IMR-90 (cell line): ENCODE measurements at regions not wholly inside any gene's neighbourhood (a gene's known extent, or its start where the extent isn't known, plus 50 kb on each side); places are given as distances from the start of the nearest gene placed in this dataset.

Source experiments
- ATAC-seq: fragments of 200-7000 bp; cut with Tn5 transposase; 2 replicates; pipeline ENCODE4 v1.9.1; 2020; ENCODE audit warnings: low read depth, mild to moderate bottlenecking, moderate library complexity
- BruUV-seq: library from RNA; stranded (reverse); fragments of 400-500 nt; replicated peaks from 2 replicates; lab custom pipeline; 2021; lab: Mats Ljungman, UMichigan
- CTCF ChIA-PET: fragments of 300-600 bp; formaldehyde crosslinking; extraction: SDS; loops from one replicate; lab custom pipeline; 2021; ENCODE audit warnings: antibody characterized with exemption; lab: Yijun Ruan, JAX
- POLR2A ChIA-PET: fragments of 300-600 bp; sonication (Branson Sonifier 250); formaldehyde crosslinking; loops from one replicate; lab custom pipeline; 2022; ENCODE audit warnings: antibody characterized with exemption; ENCODE audit not compliant: unreplicated experiment; lab: Charles Lee
- DNase-seq: peaks from one replicate; pipeline ENCODE4 v3.0.0; 2013
- H2AFZ ChIP-seq: replicated peaks from 2 replicates; pipeline ENCODE3; 2013; ENCODE audit warnings: low read length, mild to moderate bottlenecking; ENCODE audit not compliant: poor library complexity
- H2AK5ac ChIP-seq: 2 replicates; pipeline ENCODE4 v1.6.1; 2013; ENCODE audit warnings: low read depth, low read length, inconsistent platforms
- H2AK9ac ChIP-seq: replicated peaks from 2 replicates; pipeline ENCODE3; 2013; ENCODE audit warnings: mild to moderate bottlenecking, low read depth, low read length, moderate library complexity; ENCODE audit not compliant: poor library complexity
- H2BK120ac ChIP-seq: 2 replicates; pipeline ENCODE4 v1.6.1; 2013; ENCODE audit warnings: low read depth, low read length, inconsistent platforms
- H2BK15ac ChIP-seq: 3 replicates; pipeline ENCODE4 v1.6.1; 2013; ENCODE audit warnings: low read depth, low read length, inconsistent platforms
- H2BK20ac ChIP-seq: 2 replicates; pipeline ENCODE4 v1.6.1; 2013; ENCODE audit warnings: low read depth, mild to moderate bottlenecking, inconsistent platforms, low read length, moderate library complexity
- H2BK5ac ChIP-seq: 2 replicates; pipeline ENCODE4 v1.6.1; 2013; ENCODE audit warnings: mild to moderate bottlenecking, low read depth, low read length, inconsistent platforms; ENCODE audit not compliant: poor library complexity, severe bottlenecking
- H3K14ac ChIP-seq: replicated peaks from 2 replicates; pipeline ENCODE4 v1.6.1; 2013; ENCODE audit warnings: low read depth, low read length, inconsistent platforms
- H3K18ac ChIP-seq: 2 replicates; pipeline ENCODE4 v1.6.1; 2013; ENCODE audit warnings: low read depth, low read length, control low read depth
- H3K23ac ChIP-seq: 2 replicates; pipeline ENCODE4 v1.6.1; 2013; ENCODE audit warnings: low read depth, low read length, inconsistent platforms
- H3K27ac ChIP-seq: 2 replicates; pipeline ENCODE4 v1.5.1; 2013; ENCODE audit warnings: mild to moderate bottlenecking, control low read depth, low read length; ENCODE audit not compliant: insufficient read depth
- H3K27me3 ChIP-seq: 2 replicates; pipeline ENCODE4 v1.6.1; 2013; ENCODE audit warnings: low read length; ENCODE audit not compliant: control insufficient read depth, insufficient read depth
- H3K36me3 ChIP-seq: 2 replicates; pipeline ENCODE4 v1.6.1; 2013; ENCODE audit warnings: low read length, mixed read lengths; ENCODE audit not compliant: control insufficient read depth, insufficient read depth
- H3K4ac ChIP-seq: 2 replicates; pipeline ENCODE4 v1.6.1; 2013; ENCODE audit warnings: low read depth, low read length, inconsistent platforms
- H3K4me1 ChIP-seq: 2 replicates; pipeline ENCODE4 v1.6.1; 2013; ENCODE audit warnings: low read length, mixed read lengths; ENCODE audit not compliant: control insufficient read depth, insufficient read depth
- H3K4me2 ChIP-seq: 2 replicates; pipeline ENCODE4 v1.6.1; 2013; ENCODE audit warnings: low read depth, mild to moderate bottlenecking, control low read depth, low read length, moderate library complexity
- H3K4me3 ChIP-seq: 2 replicates; pipeline ENCODE4 v1.5.1; 2013; ENCODE audit warnings: low read depth, mild to moderate bottlenecking, control low read depth, low read length, moderate library complexity; ENCODE audit not compliant: insufficient read depth
- H3K56ac ChIP-seq: 2 replicates; pipeline ENCODE4 v1.6.1; 2013; ENCODE audit warnings: low read length, inconsistent platforms; ENCODE audit not compliant: insufficient read depth; ENCODE audit errors: extremely low read depth
- H3K79me1 ChIP-seq, 2 experiments: 2 replicates each; pipeline ENCODE4 v1.6.1; 2013; ENCODE audit warnings: low read length in 2 of 2, inconsistent platforms in 1 of 2, low read depth in 1 of 2
- H3K9ac ChIP-seq: 2 replicates; pipeline ENCODE4 v1.6.1; 2013; ENCODE audit warnings: low read depth, low read length, control low read depth
- H3K9me1 ChIP-seq: 2 replicates; pipeline ENCODE4 v1.6.1; 2013; ENCODE audit warnings: low read length, inconsistent platforms; ENCODE audit not compliant: insufficient read depth
- H3K9me3 ChIP-seq: 2 replicates; pipeline ENCODE4 v1.6.1; 2013; ENCODE audit warnings: low read length; ENCODE audit not compliant: control insufficient read depth, insufficient read depth
- H4K20me1 ChIP-seq: 2 replicates; pipeline ENCODE4 v1.6.1; 2013; ENCODE audit warnings: low read length, inconsistent platforms; ENCODE audit not compliant: insufficient read depth
- H4K5ac ChIP-seq: 2 replicates; pipeline ENCODE4 v1.6.1; 2013; ENCODE audit warnings: mild to moderate bottlenecking, low read depth, low read length, control low read depth
- H4K8ac ChIP-seq, 2 experiments: 2 replicates each; pipeline ENCODE4 v1.6.1; 2013; ENCODE audit warnings: low read depth in 2 of 2, low read length in 2 of 2, control low read depth in 1 of 2, inconsistent platforms in 1 of 2
- H4K91ac ChIP-seq: 2 replicates; pipeline ENCODE4 v1.6.1; 2013; ENCODE audit warnings: low read depth, low read length, inconsistent platforms; ENCODE audit not compliant: insufficient read depth
- BHLHE40 ChIP-seq: fragments of 150-350 bp; IDR thresholded peaks from 2 replicates; pipeline ENCODE4 v1.6.1; 2016; ENCODE audit warnings: mild to moderate bottlenecking, low read depth, low read length
- CEBPB ChIP-seq: IDR thresholded peaks from 2 replicates; pipeline ENCODE4 v1.6.1; 2012; ENCODE audit warnings: low read depth, low read length, improper control_type of control experiment
- CHD1 ChIP-seq: IDR thresholded peaks from 2 replicates; pipeline ENCODE4 v1.6.1; 2012; ENCODE audit warnings: low read depth, low read length, improper control_type of control experiment
- ELK1 ChIP-seq: fragments of 150-350 bp; IDR thresholded peaks from 2 replicates; pipeline ENCODE4 v1.6.1; 2016; ENCODE audit warnings: low read depth, mild to moderate bottlenecking, low read length, moderate library complexity, borderline replicate concordance
- FOS ChIP-seq: fragments of 150-350 bp; IDR thresholded peaks from 2 replicates; pipeline ENCODE4 v1.6.1; 2016; ENCODE audit warnings: low read depth, low read length
- MAFK ChIP-seq: IDR thresholded peaks from 2 replicates; pipeline ENCODE4 v1.6.1; 2012; ENCODE audit warnings: low read depth, low read length, improper control_type of control experiment
- MAZ ChIP-seq: IDR thresholded peaks from 2 replicates; pipeline ENCODE4 v1.6.1; 2012; ENCODE audit warnings: low read depth, mild to moderate bottlenecking, low read length, improper control_type of control experiment, moderate library complexity, borderline replicate concordance
- MXI1 ChIP-seq: IDR thresholded peaks from 2 replicates; pipeline ENCODE4 v1.6.1; 2012; ENCODE audit warnings: low read depth, mild to moderate bottlenecking, low read length, moderate library complexity, borderline replicate concordance
- NFE2L2 ChIP-seq: fragments of 150-350 bp; IDR thresholded peaks from 2 replicates; pipeline ENCODE4 v1.6.1; 2016; ENCODE audit warnings: low read depth, mild to moderate bottlenecking, low read length
- POLR2A ChIP-seq: IDR thresholded peaks from 2 replicates; pipeline ENCODE4 v1.6.1; 2012; ENCODE audit warnings: mild to moderate bottlenecking, low read depth, low read length
- RAD21 ChIP-seq: IDR thresholded peaks from 2 replicates; pipeline ENCODE4 v1.6.1; 2012; ENCODE audit warnings: low read length, improper control_type of control experiment
- RCOR1 ChIP-seq: IDR thresholded peaks from 2 replicates; pipeline ENCODE4 v1.6.1; 2012; ENCODE audit warnings: mild to moderate bottlenecking, low read length, improper control_type of control experiment; ENCODE audit not compliant: insufficient replicate concordance
- RFX5 ChIP-seq: IDR thresholded peaks from 2 replicates; pipeline ENCODE4 v1.8.0; 2012; ENCODE audit warnings: low read depth, mild to moderate bottlenecking, low read length, moderate library complexity
- SMC3 ChIP-seq: fragments of 150-350 bp; IDR thresholded peaks from 2 replicates; pipeline ENCODE4 v1.6.1; 2016; ENCODE audit warnings: low read depth, mild to moderate bottlenecking, antibody characterized with exemption, low read length, moderate library complexity
- USF2 ChIP-seq: fragments of 150-350 bp; IDR thresholded peaks from 2 replicates; pipeline ENCODE4 v1.6.1; 2017; ENCODE audit warnings: mild to moderate bottlenecking, antibody characterized with exemption, low read length, low read depth
- WGBS, 2 experiments: methylation state at CpG; one replicate each; pipeline versions ENCODE4 v1.1.5 to v1.1.7; 2013; ENCODE audit warnings: missing lambda C conversion rate in 2 of 2; ENCODE audit not compliant: insufficient read length in 1 of 2; ENCODE audit errors: extremely low coverage in 2 of 2; 5-methylcytosine and 5-hydroxymethylcytosine counted together
- dilution Hi-C: fragments of 300-500 bp; cut with HindIII; formaldehyde crosslinking; loops from one replicate; pipeline ENCODE4 v1.14.3; 2018; ENCODE audit warnings: low sequenced_read_pairs; ENCODE audit not compliant: unreplicated experiment
- in situ Hi-C: fragments of 300-500 bp; cut with MboI; formaldehyde crosslinking; loops from 3 replicates; pipeline ENCODE4 v1.14.3; 2019; ENCODE audit warnings: low sequenced_read_pairs, inconsistent platforms, mixed read lengths
- intact Hi-C: fragments of 100-400 bp; cut with micrococcal nuclease; formaldehyde crosslinking; loops from 2 replicates; pipeline ENCODE4 v1.10.0; 2022
- TF ChIP-seq, protein P1 (sequence below): conservative IDR thresholded peaks from 2 replicates; pipeline ENCODE4 v1.5.1; 2012; ENCODE audit warnings: mild to moderate bottlenecking, low read depth, low read length, improper control_type of control experiment

DNA sequence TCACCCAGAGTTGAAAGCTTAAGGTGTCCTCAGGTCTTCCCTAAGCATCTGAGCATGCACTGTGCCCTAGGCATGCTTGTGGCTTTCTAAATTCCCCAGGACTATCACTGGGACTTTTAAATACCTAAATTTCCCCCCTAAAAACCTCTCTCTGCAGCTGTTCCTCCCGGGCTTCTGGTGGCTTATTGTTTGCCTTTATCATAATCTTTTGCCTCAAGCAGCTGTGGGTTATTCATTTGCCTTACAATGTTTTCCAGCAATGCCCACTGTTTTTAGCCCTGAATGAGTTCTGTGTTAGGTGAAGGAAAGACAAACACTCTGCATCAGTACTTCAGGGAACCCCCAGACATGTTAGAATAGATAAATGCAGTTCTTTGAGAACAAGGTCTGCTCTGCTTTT is 455.0 kb downstream of the ZIC3 start:
- no peak overlapping the region for H3K27ac ChIP-seq
- TF ChIP-seq BHLHE40: no peak
- no peak for TF ChIP-seq RCOR1
- TF ChIP-seq RAD21: no peak
- no peak for TF ChIP-seq MXI1
- TF ChIP-seq CHD1: no peak
- no peak for TF ChIP-seq RFX5
- no peak for TF ChIP-seq SMC3
- TF ChIP-seq, protein P1, sequence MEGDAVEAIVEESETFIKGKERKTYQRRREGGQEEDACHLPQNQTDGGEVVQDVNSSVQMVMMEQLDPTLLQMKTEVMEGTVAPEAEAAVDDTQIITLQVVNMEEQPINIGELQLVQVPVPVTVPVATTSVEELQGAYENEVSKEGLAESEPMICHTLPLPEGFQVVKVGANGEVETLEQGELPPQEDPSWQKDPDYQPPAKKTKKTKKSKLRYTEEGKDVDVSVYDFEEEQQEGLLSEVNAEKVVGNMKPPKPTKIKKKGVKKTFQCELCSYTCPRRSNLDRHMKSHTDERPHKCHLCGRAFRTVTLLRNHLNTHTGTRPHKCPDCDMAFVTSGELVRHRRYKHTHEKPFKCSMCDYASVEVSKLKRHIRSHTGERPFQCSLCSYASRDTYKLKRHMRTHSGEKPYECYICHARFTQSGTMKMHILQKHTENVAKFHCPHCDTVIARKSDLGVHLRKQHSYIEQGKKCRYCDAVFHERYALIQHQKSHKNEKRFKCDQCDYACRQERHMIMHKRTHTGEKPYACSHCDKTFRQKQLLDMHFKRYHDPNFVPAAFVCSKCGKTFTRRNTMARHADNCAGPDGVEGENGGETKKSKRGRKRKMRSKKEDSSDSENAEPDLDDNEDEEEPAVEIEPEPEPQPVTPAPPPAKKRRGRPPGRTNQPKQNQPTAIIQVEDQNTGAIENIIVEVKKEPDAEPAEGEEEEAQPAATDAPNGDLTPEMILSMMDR: no peak
- no peak for TF ChIP-seq NFE2L2
- TF ChIP-seq POLR2A: no peak
- TF ChIP-seq USF2: no peak
- no peak for TF ChIP-seq FOS
- TF ChIP-seq MAZ: no peak
- no peak for TF ChIP-seq ELK1
- TF ChIP-seq MAFK: no peak
- TF ChIP-seq CEBPB: no peak
- no peaks in the 10 kb centered on the region for H4K20me1 ChIP-seq
- H3K4me3 ChIP-seq: no peak overlapping the region
- no peak overlapping the region for H4K91ac ChIP-seq
- H2AFZ ChIP-seq: no peak overlapping the region
- H3K9me3 ChIP-seq: no peaks in the 10 kb centered on the region; the same call in 1 of the 2 replicates
- dilution Hi-C loops: no loop called here
- no CpG with 5 or more reads among the region's 1 CpG for WGBS, 2 experiments
- no peaks in the 10 kb centered on the region for H3K27me3 ChIP-seq
- intact Hi-C loops: no loop called here
- H3K4ac ChIP-seq: no peak overlapping the region
- H4K8ac ChIP-seq: no peak overlapping the region
- H2AK9ac ChIP-seq: no peak overlapping the region
- in situ Hi-C loops: no loop called here
- no peak overlapping the region for H3K14ac ChIP-seq
- no peak overlapping the region for H4K5ac ChIP-seq
- H2AK5ac ChIP-seq: no peak overlapping the region
- no peak overlapping the region for H2BK15ac ChIP-seq
- BruUV-seq: no TSS peak
- H3K9ac ChIP-seq: no peak overlapping the region
- ChIA-PET POLR2A (no interaction called here), CTCF (no interaction called here)
- H3K23ac ChIP-seq: no peak overlapping the region
- H3K9me1 ChIP-seq: no peaks in the 10 kb centered on the region
- H3K36me3 ChIP-seq: no peaks in the 10 kb centered on the region
- H2BK20ac ChIP-seq: no peak overlapping the region
- no peak overlapping the region for H3K56ac ChIP-seq
- no peaks in the 10 kb centered on the region for H3K79me1 ChIP-seq
- no peak overlapping the region for H3K4me2 ChIP-seq
- H3K18ac ChIP-seq: no peak overlapping the region
- DNase-seq (no peak), ATAC-seq (no peak)
- H2BK5ac ChIP-seq: no peak overlapping the region
- no peak overlapping the region for H2BK120ac ChIP-seq
- no peaks in the 10 kb centered on the region for H3K4me1 ChIP-seq
